ENCODE measurements at regions not wholly inside any gene's neighbourhood (a gene's known extent, or its start where the extent isn't known, plus 50 kb on each side); places are given as distances from the start of the nearest gene placed in this dataset.
"Not testable (repeated sequence)": the region's sequence is repeated elsewhere in the genome, so short reads cannot be mapped to it uniquely, and the experiment has no call there.

- no peak for DNase-seq
These were observed 296.0 kb upstream of the ACTBL2 start for GRCh38 chr5:57778501-57779091.

- no peak for DNase-seq
These were observed 294.6 kb upstream of the ACTBL2 start for GRCh38 chr5:57777174-57777581.

- DNase-seq, result no peak
These were observed 293.4 kb upstream of the ACTBL2 start for GRCh38 chr5:57776035-57776434.

- DNase-seq, result no peak
These were observed 291.8 kb upstream of the ACTBL2 start for GRCh38 chr5:57774439-57774838.

- DNase-seq, result no peak
These were observed 289.9 kb upstream of the ACTBL2 start for GRCh38 chr5:57772512-57772911.

GRCh38 chr5:57770039-57770438 lies 287.4 kb upstream of the ACTBL2 start:
- no peak for DNase-seq

GRCh38 chr5:57768745-57769144 lies 286.1 kb upstream of the ACTBL2 start:
- no peak for DNase-seq

- DNase-seq, result no peak
These were observed 282.0 kb upstream of the ACTBL2 start for GRCh38 chr5:57764479-57765089.

GRCh38 chr5:57761513-57761912 lies 278.9 kb upstream of the ACTBL2 start:
- DNase-seq, result no peak

- no peak for DNase-seq
These were observed 272.0 kb upstream of the ACTBL2 start for GRCh38 chr5:57754616-57755015.

- DNase-seq, result no peak
These were observed 270.8 kb upstream of the ACTBL2 start for GRCh38 chr5:57753446-57753845.

- no peak for DNase-seq
These were observed 269.1 kb upstream of the ACTBL2 start for GRCh38 chr5:57751710-57752109.

- DNase-seq, result no peak
These were observed 268.3 kb upstream of the ACTBL2 start for GRCh38 chr5:57750891-57751290.

- DNase-seq, result no peak
These were observed 267.7 kb upstream of the ACTBL2 start for GRCh38 chr5:57750282-57750681.

GRCh38 chr5:57749396-57749795 lies 266.8 kb upstream of the ACTBL2 start:
- DNase-seq, result no peak

GRCh38 chr5:57745700-57746651 lies 263.4 kb upstream of the ACTBL2 start:
- DNase-seq, result no peak

GRCh38 chr5:57745029-57745428 lies 262.4 kb upstream of the ACTBL2 start:
- DNase-seq, result no peak

- no peak for DNase-seq
These were observed 258.7 kb upstream of the ACTBL2 start for GRCh38 chr5:57741336-57741735.

- no peak for DNase-seq
These were observed 256.2 kb upstream of the ACTBL2 start for GRCh38 chr5:57738787-57739186.

GRCh38 chr5:57738301-57738700 lies 255.7 kb upstream of the ACTBL2 start:
- no peak for DNase-seq

GRCh38 chr5:57736716-57737115 lies 254.1 kb upstream of the ACTBL2 start:
- no peak for DNase-seq

GRCh38 chr5:57735279-57736153 lies 252.9 kb upstream of the ACTBL2 start:
- DNase-seq, result not testable (repeated sequence)

GRCh38 chr5:57734296-57734695 lies 251.7 kb upstream of the ACTBL2 start:
- DNase-seq, result no peak
